OCI-LY7 (cell line): ENCODE measurements at regions not wholly inside any gene's neighbourhood (a gene's known extent, or its start where the extent isn't known, plus 50 kb on each side); places are given as distances from the start of the nearest gene placed in this dataset.

Experiments
- BruUV-seq: library from RNA; stranded (reverse); fragments of 400-500 nt; replicated peaks from 2 replicates; lab custom pipeline; 2021; lab: Mats Ljungman, UMichigan
- CTCF ChIA-PET: fragments of 300-600 bp; sonication (Branson Sonifier 250); formaldehyde crosslinking; loops from one replicate; lab custom pipeline; 2022; ENCODE audit warnings: antibody characterized with exemption; ENCODE audit not compliant: unreplicated experiment; lab: Charles Lee
- POLR2A ChIA-PET: fragments of 300-600 bp; sonication (Branson Sonifier 250); formaldehyde crosslinking; loops from one replicate; lab custom pipeline; 2022; ENCODE audit warnings: antibody characterized with exemption; lab: Charles Lee
- DNase-seq: peaks from one replicate; pipeline ENCODE4 v3.0.0-alpha.2; 2015; ENCODE audit warnings: low spot score
- H2AFZ ChIP-seq: fragments of 200-600 bp; sonication (generic), shearing (Covaris generic); 2 replicates; pipeline ENCODE4 v1.6.1; 2014; ENCODE audit warnings: mild to moderate bottlenecking, antibody characterized with exemption, low read length, moderate library complexity
- H3K27ac ChIP-seq: fragments of 200-600 bp; sonication (generic); 2 replicates; pipeline ENCODE4 v1.5.1; 2014; ENCODE audit warnings: mixed run types, low read depth, mild to moderate bottlenecking, moderate library complexity, low read length, inconsistent platforms; ENCODE audit not compliant: poor library complexity, severe bottlenecking
- H3K36me3 ChIP-seq: fragments of 200-600 bp; sonication (generic); 2 replicates; pipeline ENCODE4 v1.6.1; 2014; ENCODE audit warnings: mild to moderate bottlenecking, antibody characterized with exemption, low read length, moderate library complexity, mixed read lengths; ENCODE audit not compliant: insufficient read depth
- H3K4me1 ChIP-seq: fragments of 200-600 bp; sonication (generic); 2 replicates; pipeline ENCODE4 v1.5.1; 2014; ENCODE audit warnings: mild to moderate bottlenecking, low read length; ENCODE audit not compliant: insufficient read depth, poor library complexity, severe bottlenecking
- H3K4me2 ChIP-seq: fragments of 200-600 bp; sonication (generic); 2 replicates; pipeline ENCODE4 v1.6.1; 2014; ENCODE audit warnings: mild to moderate bottlenecking, low read length
- H3K4me3 ChIP-seq: fragments of 200-600 bp; sonication (generic); 2 replicates; pipeline ENCODE4 v1.5.1; 2014; ENCODE audit warnings: mild to moderate bottlenecking, low read depth, low read length; ENCODE audit not compliant: poor library complexity, severe bottlenecking
- H3K79me2 ChIP-seq: fragments of 200-600 bp; sonication (generic); 2 replicates; pipeline ENCODE4 v1.6.1; 2016; ENCODE audit warnings: low read depth, mild to moderate bottlenecking, low read length, moderate library complexity, mixed read lengths; ENCODE audit not compliant: insufficient read depth
- H3K9me2 ChIP-seq: fragments of 200-600 bp; sonication (generic); 2 replicates; pipeline ENCODE4 v1.6.1; 2016; ENCODE audit warnings: mild to moderate bottlenecking, low read length, mixed read lengths; ENCODE audit not compliant: insufficient read depth
- H3K9me3 ChIP-seq: fragments of 200-600 bp; sonication (generic); 2 replicates; pipeline ENCODE4 v1.6.1; 2014; ENCODE audit warnings: mild to moderate bottlenecking, mixed run types, low read length, mixed read lengths
- H4K20me1 ChIP-seq: fragments of 200-600 bp; sonication (generic); 2 replicates; pipeline ENCODE4 v1.6.1; 2014; ENCODE audit warnings: mild to moderate bottlenecking, antibody characterized with exemption, low read length, moderate library complexity, mixed read lengths; ENCODE audit not compliant: insufficient read depth
- EZH2phosphoT487 ChIP-seq: fragments of 200-600 bp; sonication (generic); IDR thresholded peaks from 2 replicates; pipeline ENCODE4 v1.6.1; 2018; ENCODE audit warnings: low read depth, borderline replicate concordance, mild to moderate bottlenecking, mixed run types, antibody characterized with exemption, low read length, moderate library complexity, mixed read lengths
- intact Hi-C: fragments of 100-400 bp; cut with micrococcal nuclease; formaldehyde crosslinking; loops from one replicate; pipeline ENCODE4 v1.10.0; 2022; ENCODE audit not compliant: unreplicated experiment
- TF ChIP-seq, protein P1 (sequence below): fragments of 200-600 bp; sonication (generic); conservative IDR thresholded peaks from 2 replicates; pipeline ENCODE4 v1.5.1; 2014; ENCODE audit warnings: mild to moderate bottlenecking, antibody characterized with exemption, low read length, moderate library complexity, mixed read lengths

DNA sequence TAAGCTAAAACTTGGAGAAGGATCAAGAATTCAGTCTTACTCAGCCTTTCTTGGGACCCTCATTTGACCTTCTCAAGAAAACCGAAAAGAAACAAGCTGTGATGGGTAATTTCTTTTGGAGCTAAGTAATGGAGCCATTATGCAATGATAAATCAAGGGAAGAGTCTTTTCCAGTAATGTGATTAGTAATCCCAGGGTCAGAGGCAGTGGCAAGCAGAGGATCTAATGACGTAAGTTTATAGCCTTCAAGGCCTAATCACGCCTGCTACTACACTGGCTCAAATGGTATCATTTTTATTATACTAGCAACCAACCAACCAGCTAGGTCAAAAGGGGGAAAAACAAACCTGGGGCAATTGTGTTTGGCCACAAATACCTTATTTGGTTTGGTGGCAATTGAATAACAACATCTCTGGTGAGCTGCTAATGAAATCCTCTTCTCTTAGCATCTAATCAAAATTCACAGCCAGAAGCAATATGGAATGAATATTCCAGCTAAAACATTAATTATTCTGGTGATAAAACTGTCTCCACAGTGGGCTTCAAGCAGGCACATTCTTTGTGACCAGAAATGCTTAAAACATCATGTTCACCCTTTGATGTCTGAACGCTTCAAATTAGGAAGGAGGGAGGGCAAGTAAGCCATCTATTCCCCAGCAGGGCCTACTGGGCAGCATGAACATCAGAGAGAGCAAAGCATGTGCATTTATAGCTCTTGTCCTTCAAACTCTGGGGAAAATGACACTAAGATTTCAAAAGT lies 114.9 kb upstream of the SULT1C3 start:
- ChIA-PET CTCF (interaction anchor here (1.2 kb wide), 1 partner anchor 14 kb away, joined by 3 read pairs; no protein-coding TSS in a partner anchor), POLR2A (no interaction called here)
- H3K36me3 ChIP-seq = no peaks in the 10 kb centered on the region
- H3K9me3 ChIP-seq = no peaks in the 10 kb centered on the region
- BruUV-seq = no TSS peak
- TF ChIP-seq, protein P1, sequence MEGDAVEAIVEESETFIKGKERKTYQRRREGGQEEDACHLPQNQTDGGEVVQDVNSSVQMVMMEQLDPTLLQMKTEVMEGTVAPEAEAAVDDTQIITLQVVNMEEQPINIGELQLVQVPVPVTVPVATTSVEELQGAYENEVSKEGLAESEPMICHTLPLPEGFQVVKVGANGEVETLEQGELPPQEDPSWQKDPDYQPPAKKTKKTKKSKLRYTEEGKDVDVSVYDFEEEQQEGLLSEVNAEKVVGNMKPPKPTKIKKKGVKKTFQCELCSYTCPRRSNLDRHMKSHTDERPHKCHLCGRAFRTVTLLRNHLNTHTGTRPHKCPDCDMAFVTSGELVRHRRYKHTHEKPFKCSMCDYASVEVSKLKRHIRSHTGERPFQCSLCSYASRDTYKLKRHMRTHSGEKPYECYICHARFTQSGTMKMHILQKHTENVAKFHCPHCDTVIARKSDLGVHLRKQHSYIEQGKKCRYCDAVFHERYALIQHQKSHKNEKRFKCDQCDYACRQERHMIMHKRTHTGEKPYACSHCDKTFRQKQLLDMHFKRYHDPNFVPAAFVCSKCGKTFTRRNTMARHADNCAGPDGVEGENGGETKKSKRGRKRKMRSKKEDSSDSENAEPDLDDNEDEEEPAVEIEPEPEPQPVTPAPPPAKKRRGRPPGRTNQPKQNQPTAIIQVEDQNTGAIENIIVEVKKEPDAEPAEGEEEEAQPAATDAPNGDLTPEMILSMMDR = no peak
- no peak for TF ChIP-seq EZH2phosphoT487
- H2AFZ ChIP-seq = no peak overlapping the region
- no peaks in the 10 kb centered on the region for H3K79me2 ChIP-seq
- H3K4me1 ChIP-seq = no peaks in the 10 kb centered on the region
- intact Hi-C loops = no loop called here
- no peak overlapping the region for H3K27ac ChIP-seq
- no peak for DNase-seq
- H3K4me3 ChIP-seq = no peak overlapping the region
- H3K9me2 ChIP-seq = no peaks in the 10 kb centered on the region
- H3K4me2 ChIP-seq = no peak overlapping the region
- H4K20me1 ChIP-seq = no peaks in the 10 kb centered on the region

DNA sequence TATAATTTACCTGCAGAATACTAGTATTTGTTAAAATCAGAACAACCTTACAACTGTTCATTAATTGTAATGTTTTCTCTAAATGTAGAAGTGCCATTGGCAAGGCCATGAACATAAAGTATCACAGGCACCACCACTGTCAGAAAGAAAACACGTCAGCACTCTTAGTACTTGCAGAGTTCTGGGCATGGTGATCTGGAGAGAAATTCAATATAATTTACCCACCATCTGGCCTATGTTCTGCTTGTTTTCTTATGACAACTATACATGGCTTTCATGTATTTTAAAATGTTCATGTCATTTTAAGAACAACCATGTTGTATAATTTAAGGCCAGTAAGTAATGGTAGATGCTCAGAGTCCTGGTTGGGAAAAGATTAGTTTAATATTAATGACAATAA lies 114.2 kb upstream of the SULT1C3 start:
- Histone ChIP-seq H2AFZ (no peak overlapping the region), H3K27ac (no peak overlapping the region), H3K4me3 (no peak overlapping the region), H3K36me3 (no peaks in the 10 kb centered on the region), H3K4me2 (no peak overlapping the region), H3K79me2 (no peaks in the 10 kb centered on the region), H3K9me2 (no peaks in the 10 kb centered on the region), H3K9me3 (no peaks in the 10 kb centered on the region), H3K4me1 (no peaks in the 10 kb centered on the region), H4K20me1 (no peaks in the 10 kb centered on the region)
- no peak for TF ChIP-seq EZH2phosphoT487
- TF ChIP-seq, protein P1 = no peak
- POLR2A ChIA-PET = no interaction called here
- CTCF ChIA-PET = interaction anchor here (1.2 kb wide), 1 partner anchor 13 kb away, joined by 3 read pairs; no protein-coding TSS in a partner anchor
- intact Hi-C loops = no loop called here
- no peak for DNase-seq
- BruUV-seq = no TSS peak

DNA sequence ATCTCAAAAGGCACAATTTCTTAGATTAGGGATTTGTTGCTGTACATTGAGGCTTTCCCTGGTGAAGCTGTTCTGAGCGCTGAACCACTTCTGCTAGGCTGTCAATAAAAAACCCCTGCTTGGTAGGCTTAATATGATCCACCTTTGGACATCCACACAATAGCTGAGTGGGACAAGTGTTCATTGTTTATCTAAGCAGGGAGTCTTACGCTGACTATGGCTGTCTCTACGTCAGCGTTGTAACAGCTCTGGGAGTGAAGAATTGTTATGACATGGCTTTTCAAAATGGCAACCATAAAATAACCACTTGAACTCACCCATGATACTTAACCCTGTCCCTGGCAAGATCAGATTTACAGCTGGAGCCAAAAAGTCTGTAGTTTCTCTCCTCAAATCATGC lies 111.5 kb upstream of the SULT1C3 start:
- H3K9me2 ChIP-seq = no peaks in the 10 kb centered on the region
- no peak overlapping the region for H3K27ac ChIP-seq
- H3K36me3 ChIP-seq = no peaks in the 10 kb centered on the region
- no peaks in the 10 kb centered on the region for H3K4me1 ChIP-seq
- DNase-seq = no peak
- H3K79me2 ChIP-seq = no peaks in the 10 kb centered on the region
- H3K4me3 ChIP-seq = no peak overlapping the region
- no peak overlapping the region for H3K4me2 ChIP-seq
- BruUV-seq = no TSS peak
- no peaks in the 10 kb centered on the region for H4K20me1 ChIP-seq
- H3K9me3 ChIP-seq = no peaks in the 10 kb centered on the region
- H2AFZ ChIP-seq = no peak overlapping the region
- POLR2A ChIA-PET = interaction anchor here (0.7 kb wide), 1 partner anchor 58 kb away, joined by 3 read pairs; no protein-coding TSS in a partner anchor
- CTCF ChIA-PET = no interaction called here
- intact Hi-C loops = no loop called here
- TF ChIP-seq EZH2phosphoT487 = no peak
- TF ChIP-seq, protein P1 = no peak
